GM18519 (cell line): ENCODE measurements at regions not wholly inside any gene's neighbourhood (a gene's known extent, or its start where the extent isn't known, plus 50 kb on each side); places are given as distances from the start of the nearest gene placed in this dataset.
"Not testable (repeated sequence)": the region's sequence is repeated elsewhere in the genome, so short reads cannot be mapped to it uniquely, and the experiment has no call there.

Experiments
- ATAC-seq: cut with Tn5 transposase; IDR thresholded peaks from one replicate; pipeline ENCODE4 v1.9.1; 2021; ENCODE audit warnings: mild to moderate bottlenecking, moderate library complexity; ENCODE audit not compliant: unreplicated experiment, low FRiP score

- no peak for ATAC-seq
Observed at GRCh38 chr1:148362626-148363438, 120.3 kb downstream of the PPIAL4G start.

- no peak for ATAC-seq
Observed at GRCh38 chr1:148362216-148362611, 120.9 kb downstream of the PPIAL4G start.

DNA sequence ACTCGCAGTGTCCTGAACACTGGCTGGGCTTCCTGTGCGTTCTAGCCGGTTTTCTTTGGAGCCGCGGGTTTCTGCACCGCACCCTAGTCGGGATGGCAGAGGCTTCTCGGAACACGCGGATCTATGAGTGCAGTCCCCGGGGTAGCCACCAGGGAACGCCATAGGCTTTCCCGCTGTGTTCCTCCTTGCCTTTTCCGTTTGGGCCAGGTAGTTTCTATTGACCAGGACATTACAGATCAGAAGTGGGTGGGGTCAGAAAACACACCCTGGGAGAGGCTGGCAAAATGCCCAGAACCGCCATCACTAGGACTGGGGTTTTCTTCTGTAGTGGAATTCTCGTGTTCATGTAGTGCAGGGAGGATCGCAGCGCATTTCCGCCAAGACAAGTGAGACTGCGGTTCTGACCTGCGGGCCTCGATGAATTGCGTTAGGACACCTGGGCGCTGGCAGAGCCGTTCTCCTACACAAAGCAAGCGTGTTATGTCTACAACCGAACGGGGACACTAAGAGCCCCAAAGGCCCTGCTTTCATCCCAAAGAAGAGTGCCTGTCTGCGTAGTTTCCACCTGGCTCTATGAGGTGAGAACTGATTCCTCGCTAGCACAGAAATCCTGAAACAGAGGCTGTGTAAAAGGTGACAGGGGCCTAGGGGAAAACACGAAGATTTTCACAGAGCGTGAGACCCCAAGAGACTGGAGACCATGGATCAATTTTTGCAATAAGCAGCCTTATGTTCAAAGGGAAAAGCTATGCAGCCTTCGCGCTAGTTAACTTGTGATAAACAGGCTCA lies 121.5 kb downstream of the PPIAL4G start:
- ATAC-seq, result not testable (repeated sequence)

GRCh38 chr1:148357037-148357436 lies 126.1 kb downstream of the PPIAL4G start:
- no peak for ATAC-seq

- no peak for ATAC-seq
Observed at GRCh38 chr1:148355976-148356375, 127.1 kb downstream of the PPIAL4G start.

DNA sequence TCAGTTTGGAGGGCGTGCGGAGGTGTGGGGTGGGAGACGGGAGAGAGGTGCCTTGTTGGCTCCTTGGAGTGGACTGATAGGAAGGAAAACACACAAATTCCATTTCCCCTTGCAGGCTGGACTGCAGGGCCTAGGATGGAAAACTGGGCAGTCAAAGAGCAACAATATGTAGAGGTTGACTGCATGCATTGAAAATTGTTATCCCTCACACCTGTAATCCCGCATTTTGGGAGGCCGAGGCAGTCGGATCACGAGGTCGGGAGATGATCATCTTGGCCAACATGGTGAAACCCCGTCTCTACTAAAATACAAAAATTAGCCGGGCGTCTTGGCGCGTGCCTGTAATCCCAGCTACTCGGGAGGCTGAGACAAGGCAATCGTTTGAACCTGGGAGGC lies 128.2 kb downstream of the PPIAL4G start:
- ATAC-seq, result no peak

- no peak for ATAC-seq
Observed at GRCh38 chr1:148354284-148354912, 128.7 kb downstream of the PPIAL4G start.

DNA sequence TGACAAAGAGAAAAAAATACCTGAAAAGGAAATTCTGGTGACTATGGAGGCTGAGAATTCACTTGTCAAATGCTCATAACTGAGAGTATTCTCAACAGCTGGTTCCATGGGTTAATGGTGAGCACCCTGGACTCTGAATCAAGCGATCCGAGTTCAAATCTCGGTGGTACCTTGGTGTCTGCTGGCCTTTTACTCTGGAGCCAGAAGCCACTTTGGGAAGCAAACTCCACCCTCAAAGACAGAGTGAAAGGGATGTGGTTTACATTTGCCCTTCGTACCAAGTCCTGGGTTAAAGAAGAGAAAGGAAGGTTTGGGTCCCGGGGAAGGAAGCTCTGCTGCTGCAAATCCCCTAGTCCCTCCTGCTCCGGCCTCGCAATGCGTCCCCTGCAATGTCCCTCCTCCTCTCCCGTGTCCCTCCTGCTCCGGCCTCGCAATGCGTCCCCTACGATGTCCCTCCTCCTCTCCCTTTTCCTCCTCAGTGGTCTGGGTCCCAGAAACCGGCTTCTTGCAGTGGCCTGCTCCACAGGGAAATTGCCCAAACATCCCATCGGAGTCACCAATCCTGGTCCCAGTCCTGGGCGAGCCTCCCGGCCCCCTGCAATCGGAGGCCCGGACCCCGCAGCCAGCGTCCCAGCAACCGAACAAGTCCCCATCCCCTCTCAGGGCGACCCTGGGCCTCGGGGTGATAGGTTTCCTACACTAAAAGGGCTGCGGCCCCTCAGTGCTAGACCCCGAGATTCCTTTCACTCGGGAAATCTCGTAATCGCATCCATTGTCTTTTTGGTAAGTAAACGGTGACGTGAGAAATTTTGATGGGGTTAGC lies 129.4 kb downstream of the PPIAL4G start:
- ATAC-seq, result no peak

DNA sequence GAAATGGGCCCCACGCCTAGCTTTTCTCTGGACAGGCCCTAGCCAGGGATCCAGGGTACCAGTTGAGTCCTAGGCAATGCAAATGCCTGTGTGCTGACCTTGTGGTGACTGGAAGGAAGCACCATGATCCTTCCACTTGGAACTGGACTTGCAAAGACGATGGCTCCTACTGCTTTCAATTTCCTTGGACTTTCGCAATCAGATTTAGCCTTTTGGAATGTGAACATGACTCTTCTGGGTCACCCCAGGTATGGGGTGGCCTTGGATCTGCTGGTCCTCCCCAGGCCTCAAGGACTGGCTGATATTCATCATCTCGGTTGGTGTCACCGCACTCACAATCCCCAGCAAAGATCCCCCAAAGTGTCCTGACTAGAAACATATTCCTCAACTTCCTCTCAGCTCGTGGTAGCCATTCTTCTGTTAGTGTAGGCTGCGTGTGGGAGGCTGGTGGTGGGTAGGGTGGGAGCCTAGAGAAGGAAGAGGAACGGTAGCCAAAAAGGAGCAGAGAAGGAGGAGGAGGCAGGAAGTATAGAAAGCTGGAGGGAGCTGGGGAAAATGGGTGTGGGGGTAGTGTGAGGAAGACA lies 130.5 kb downstream of the PPIAL4G start:
- ATAC-seq, result no peak

GRCh38 chr1:148347781-148348180 lies 135.3 kb downstream of the PPIAL4G start:
- no peak for ATAC-seq

DNA sequence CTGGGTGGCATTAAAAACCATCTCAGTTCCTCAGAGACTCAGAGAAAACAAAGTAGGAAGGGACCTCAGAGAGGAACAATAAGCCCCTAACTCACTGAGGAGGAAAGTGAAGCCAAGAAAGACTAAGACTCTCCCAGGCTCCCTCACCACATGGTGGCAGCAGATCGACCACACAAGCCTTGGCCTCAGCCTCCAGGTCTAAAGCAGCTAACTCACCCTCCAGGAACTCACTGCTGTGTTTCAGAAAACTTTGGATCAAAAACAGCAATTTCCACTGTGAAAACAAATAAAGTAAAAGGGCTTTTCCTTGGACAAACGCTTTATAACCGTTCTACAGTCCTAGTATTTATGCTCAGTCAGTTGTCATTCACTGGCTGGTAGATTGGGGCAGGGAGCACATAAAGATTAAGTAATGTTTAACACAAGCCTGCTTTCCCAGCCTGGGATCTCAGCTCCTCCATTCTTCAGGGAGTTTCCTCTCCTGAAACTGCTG lies 137.4 kb downstream of the PPIAL4G start:
- ATAC-seq, result not testable (repeated sequence)

DNA sequence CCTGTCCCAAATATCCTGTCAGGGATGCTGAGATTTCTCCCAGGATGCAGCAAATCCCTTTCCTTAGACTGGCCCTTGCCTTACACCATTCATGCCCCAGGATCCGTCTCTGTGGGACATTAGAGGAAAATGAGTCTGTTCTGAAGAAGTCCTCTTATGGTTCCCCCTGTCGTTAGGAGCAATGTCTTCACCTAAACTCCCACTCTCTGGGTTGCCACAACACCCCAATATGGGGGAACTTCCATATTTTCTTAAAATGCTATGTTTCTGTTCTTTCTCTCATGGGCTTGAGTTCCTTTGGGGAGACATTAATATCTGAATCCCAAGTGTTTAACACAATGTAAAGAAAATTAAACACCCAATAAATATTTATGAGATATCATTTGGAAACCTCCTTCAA lies 138.5 kb downstream of the PPIAL4G start:
- not testable (repeated sequence) for ATAC-seq

DNA sequence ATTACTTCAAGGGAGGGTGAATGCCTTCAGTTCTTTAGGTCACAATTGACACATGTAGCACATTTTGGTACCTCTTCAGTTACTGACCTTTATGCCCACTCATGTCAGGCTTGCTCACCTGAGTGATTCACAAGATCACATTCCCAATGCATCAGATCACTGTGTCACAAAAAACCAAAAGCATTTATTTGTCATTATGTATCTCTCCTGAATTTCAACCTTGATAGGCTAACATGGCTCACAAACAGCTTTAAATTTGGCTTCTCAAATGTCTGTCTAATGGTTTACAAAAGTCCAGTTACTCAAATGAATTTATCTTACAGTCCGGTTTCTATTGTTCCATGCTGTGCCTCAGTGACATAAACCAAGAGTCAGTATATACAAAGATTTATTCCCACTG lies 141.4 kb downstream of the PPIAL4G start:
- ATAC-seq, result not testable (repeated sequence)

- not testable (repeated sequence) for ATAC-seq
Observed at GRCh38 chr1:148336121-148336918, 146.8 kb downstream of the PPIAL4G start.

- ATAC-seq, result peak; percentile 69
Observed at GRCh38 chr1:148334339-148335130, 148.6 kb downstream of the PPIAL4G start.

- ATAC-seq, result no peak
Observed at GRCh38 chr1:148333875-148334338, 149.2 kb downstream of the PPIAL4G start.

- ATAC-seq, result no peak
Observed at GRCh38 chr1:148328884-148329283, 154.2 kb downstream of the PPIAL4G start.

DNA sequence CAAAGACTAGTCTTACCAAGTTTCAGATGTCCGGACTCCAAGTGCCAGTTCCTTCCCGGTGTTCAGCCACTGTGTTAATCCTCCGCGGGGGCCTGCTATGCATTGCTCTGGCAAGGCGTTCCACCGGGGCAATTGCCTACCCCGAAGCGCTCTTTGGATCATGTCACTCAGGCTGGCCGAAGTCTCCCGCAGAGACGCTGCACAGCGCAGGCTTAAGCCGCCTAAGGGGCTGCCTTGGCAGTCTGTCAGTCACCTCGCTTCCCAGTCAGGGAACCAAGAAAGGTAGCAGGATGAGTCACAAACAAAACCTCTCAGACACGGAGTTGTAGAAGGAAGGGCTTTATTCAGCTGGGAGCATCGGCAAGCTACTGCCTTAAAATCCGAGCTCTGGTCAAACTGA lies 158.1 kb downstream of the PPIAL4G start:
- not testable (repeated sequence) for ATAC-seq
